GM21528 (cell line): ENCODE measurements at regions not wholly inside any gene's neighbourhood (a gene's known extent, or its start where the extent isn't known, plus 50 kb on each side); places are given as distances from the start of the nearest gene placed in this dataset.

Experiments
- ATAC-seq: cut with Tn5 transposase; IDR thresholded peaks from one replicate; pipeline ENCODE4 v1.9.1; 2021; ENCODE audit warnings: mild to moderate bottlenecking, moderate library complexity; ENCODE audit not compliant: unreplicated experiment, low FRiP score

DNA sequence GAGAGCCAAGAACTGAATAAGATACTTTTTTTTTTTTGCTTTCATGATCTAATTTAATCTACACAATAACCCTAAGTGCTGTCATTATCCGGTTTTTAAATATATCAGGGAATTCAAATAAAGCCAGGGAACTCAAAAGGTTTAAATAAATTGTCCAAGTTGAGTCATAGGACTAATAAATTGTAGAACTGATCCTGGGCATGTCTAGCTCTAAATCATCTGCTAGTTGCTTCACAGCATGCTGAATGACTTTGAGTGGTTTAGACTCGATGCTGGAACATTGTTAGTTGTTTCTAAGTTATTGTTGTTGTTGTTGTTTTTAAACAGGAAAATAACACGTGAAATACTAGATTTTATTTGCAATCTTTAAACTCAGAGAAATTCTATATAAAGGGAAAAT lies 147.2 kb upstream of the HNMT start:
- ATAC-seq: no peak

- ATAC-seq: no peak
These were observed 141.1 kb upstream of the HNMT start for GRCh38 chr2:137823196-137823595.

DNA sequence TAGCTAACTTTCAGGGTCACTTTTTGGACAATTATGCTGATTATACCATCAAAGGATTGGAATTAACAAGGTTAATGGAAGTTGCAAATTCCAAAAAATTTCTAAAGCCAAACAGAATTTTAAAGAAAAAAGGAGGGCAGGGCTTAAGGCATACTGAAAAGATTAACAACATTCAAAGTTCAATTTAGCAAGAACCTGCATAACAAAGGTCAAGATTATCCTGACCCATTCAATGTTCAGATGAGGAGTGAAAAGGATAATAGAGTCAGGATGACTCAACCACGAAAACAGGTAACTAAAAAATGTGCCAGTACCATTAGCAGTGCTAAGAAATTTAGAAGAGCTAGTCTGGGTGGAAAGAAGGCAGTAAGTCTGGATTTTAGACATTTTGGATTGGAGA lies 139.8 kb upstream of the HNMT start:
- no peak for ATAC-seq

- peak; percentile 93 for ATAC-seq
These were observed 137.6 kb upstream of the HNMT start for GRCh38 chr2:137826373-137827372.

GRCh38 chr2:137828624-137829023 lies 135.6 kb upstream of the HNMT start:
- ATAC-seq: no peak

DNA sequence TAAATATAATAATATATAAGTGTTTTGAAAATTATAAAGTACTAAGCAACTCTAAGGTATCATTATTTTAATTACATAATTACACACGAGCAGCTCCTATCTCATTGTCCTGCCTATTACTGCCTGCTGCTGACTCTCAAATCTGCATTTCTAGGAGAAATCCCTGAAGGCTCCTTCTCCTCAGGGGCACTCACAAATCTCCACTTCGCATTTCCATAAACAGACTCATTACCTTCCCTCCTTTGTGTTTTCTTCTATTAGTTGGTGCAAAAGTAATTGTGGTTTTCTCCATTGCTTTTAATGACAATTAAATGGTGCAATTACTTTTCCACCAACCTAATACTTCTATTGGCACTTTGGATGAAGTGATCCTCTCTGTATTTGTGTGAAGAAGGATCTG lies 135.0 kb upstream of the HNMT start:
- no peak for ATAC-seq

DNA sequence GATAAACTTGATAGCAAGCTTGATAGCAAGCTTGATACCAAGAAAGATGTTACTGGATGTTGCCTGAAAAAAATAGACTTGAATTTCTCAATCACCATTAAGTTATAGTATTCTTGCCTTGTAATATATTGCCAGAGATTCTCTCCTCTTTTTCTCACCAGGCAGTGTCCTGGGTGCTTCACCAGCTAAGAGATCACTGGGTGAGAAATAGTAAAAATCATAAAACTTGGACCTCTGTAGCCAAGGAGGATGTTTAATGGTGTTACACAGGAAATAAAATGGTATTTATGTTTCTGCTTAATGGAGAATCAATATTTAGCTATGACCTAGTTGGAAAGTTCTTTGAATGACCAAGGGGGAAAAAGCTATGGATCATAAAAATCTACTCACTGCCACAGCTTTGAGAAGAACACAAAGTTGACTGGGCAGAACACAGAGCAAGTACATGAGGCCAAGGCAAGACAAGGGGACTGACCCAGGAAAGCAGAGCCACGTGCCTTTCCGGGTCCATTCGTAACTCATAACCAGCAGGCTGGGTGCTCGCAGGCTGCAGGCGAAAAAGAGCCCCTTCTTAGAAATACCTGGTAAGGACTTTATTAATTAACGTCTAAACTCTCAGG lies 129.4 kb upstream of the HNMT start:
- ATAC-seq: no peak

DNA sequence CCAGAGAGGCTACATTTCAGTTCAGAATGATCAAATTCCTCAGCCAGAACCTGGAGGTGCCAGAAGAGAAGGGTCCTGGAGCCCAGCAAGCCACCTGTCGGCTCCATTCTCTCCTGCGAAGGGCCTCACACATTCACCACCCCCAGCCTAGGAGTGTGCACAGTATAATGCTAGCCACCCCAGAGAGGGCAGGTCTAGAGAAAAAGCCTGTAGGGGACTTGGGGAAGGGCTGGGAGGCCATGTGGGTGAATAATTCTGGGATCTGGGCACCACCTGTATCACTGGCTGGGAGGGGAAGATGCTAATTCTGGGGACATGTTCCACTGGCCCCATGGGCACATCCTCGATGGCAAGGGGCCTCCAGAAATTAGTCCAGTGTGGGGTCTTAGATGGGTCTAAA lies 127.6 kb upstream of the HNMT start:
- ATAC-seq: no peak

DNA sequence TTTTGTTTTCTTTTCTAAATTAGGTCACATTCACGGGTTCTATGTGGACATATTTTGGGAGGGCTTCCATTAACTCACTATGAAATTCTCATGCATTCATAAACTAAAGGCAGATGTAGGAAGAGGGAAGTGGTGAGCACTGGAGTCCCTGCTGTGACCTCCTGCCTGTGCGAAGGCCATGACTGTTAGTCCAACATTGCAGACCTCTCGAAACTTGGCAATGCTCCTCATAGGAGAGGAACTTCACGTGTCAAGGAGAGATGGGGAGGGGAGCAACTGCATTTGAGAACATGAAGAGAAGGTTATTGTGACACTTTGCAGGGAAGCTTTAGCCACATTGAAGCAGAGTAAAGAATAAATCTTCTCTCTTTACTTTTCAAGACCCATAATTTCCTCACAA lies 126.4 kb upstream of the HNMT start:
- ATAC-seq: no peak

- ATAC-seq: no peak
These were observed 125.8 kb upstream of the HNMT start for GRCh38 chr2:137838255-137839092.

DNA sequence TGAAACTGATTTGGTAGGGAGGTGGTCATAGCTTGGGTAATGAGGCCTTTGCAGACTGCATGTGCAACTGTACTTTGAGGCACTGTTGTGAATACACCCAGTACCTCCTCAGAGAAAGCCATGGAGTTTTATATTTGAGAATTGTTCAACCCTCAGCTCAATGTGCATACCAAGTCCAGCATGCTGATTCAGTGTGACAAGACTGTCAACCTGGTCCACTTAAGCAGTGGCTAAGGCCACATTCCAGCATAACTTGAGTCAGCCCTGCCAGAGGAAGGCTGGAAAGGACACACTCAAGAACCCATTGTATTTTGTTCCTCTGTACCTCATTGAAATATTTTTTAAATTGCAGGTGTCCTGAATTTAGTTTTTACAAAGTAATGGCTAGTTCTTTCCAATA lies 121.8 kb upstream of the HNMT start:
- no peak for ATAC-seq

GRCh38 chr2:137842952-137843351 lies 121.3 kb upstream of the HNMT start:
- ATAC-seq: no peak

- no peak for ATAC-seq
These were observed 118.9 kb upstream of the HNMT start for GRCh38 chr2:137845422-137845821.

DNA sequence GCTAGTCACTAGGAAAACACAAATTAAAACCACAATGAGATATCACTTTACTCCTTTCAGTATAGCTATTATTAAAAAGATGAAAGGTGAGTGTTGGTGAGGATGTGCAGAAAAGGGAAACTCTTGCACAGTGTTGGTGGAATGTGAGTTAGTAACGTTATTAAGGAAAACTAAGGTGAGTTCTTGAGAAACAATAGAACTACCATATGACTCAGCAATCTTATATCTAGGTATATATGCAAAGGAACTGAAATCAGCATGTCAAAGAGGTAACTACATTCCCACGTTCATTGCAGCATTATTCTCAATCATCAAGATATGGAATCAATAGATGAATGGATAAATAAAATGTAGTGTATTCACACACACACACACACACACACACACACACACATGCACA lies 117.3 kb upstream of the HNMT start:
- no peak for ATAC-seq

GRCh38 chr2:137847443-137847842 lies 116.8 kb upstream of the HNMT start:
- no peak for ATAC-seq

DNA sequence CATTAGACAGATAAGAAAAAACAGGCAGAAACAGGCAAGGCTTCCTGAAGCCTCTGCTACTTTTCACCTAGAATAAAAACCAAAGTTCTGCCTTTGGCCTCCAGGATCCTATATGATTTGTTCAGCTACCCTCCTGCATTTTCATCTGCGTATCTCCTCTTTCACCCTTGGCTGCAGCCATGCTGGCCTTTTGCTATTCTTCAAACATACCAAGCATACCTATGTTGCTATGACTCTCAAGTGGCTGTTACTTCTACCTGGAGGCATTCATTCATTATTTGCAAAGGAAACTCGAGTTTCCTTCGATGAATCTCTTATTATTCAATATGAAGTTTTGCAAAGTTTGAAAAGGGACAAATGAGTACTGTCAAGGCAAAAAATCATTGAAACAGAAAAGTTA lies 106.4 kb upstream of the HNMT start:
- ATAC-seq: no peak

GRCh38 chr2:137862651-137863050 lies 101.6 kb upstream of the HNMT start:
- no peak for ATAC-seq

GRCh38 chr2:137865954-137866540 lies 98.2 kb upstream of the HNMT start:
- no peak for ATAC-seq

GRCh38 chr2:137870682-137871081 lies 93.6 kb upstream of the HNMT start:
- peak; percentile 56 for ATAC-seq

GRCh38 chr2:137872577-137872976 lies 91.7 kb upstream of the HNMT start:
- ATAC-seq: no peak
